ACC112 (cell line): ENCODE measurements at regions not wholly inside any gene's neighbourhood (a gene's known extent, or its start where the extent isn't known, plus 50 kb on each side); places are given as distances from the start of the nearest gene placed in this dataset.

Source experiments
- H2AFZ ChIP-seq: fragments of 200-600 bp; sonication (generic); one replicate; pipeline ENCODE4 v1.6.0; 2017; ENCODE audit warnings: antibody characterized with exemption, low read length; ENCODE audit not compliant: unreplicated experiment
- H3K27ac ChIP-seq: fragments of 200-600 bp; sonication (generic); 2 replicates; pipeline ENCODE4 v1.5.1; 2014; ENCODE audit warnings: low read depth, mild to moderate bottlenecking, antibody characterized with exemption, low read length, moderate library complexity
- H3K27me3 ChIP-seq: fragments of 200-600 bp; sonication (generic); 2 replicates; pipeline ENCODE4 v1.6.1; 2014; ENCODE audit warnings: mild to moderate bottlenecking, antibody characterized with exemption, low read length, moderate library complexity, mixed read lengths; ENCODE audit not compliant: insufficient read depth
- H3K36me3 ChIP-seq: fragments of 200-600 bp; sonication (generic); 2 replicates; pipeline ENCODE4 v1.6.1; 2016; ENCODE audit warnings: mild to moderate bottlenecking, antibody characterized with exemption, low read length, moderate library complexity, mixed read lengths; ENCODE audit not compliant: insufficient read depth
- H3K4me1 ChIP-seq: fragments of 200-600 bp; sonication (generic); one replicate; pipeline ENCODE4 v1.6.1; 2016; ENCODE audit warnings: low read length, mixed read lengths; ENCODE audit not compliant: insufficient read depth, unreplicated experiment, control insufficient read depth
- H3K4me3 ChIP-seq: fragments of 200-600 bp; sonication (generic); 2 replicates; pipeline ENCODE4 v1.5.1; 2014; ENCODE audit warnings: mild to moderate bottlenecking, low read depth, low read length
- H3K79me2 ChIP-seq: fragments of 200-600 bp; sonication (generic); one replicate; pipeline ENCODE4 v1.6.0; 2016; ENCODE audit warnings: low read length; ENCODE audit not compliant: control insufficient read depth, unreplicated experiment, insufficient read depth

GRCh38 chr14:30332374-30332773 lies 226.6 kb upstream of the G2E3 start:
- Histone ChIP-seq H3K4me1 (no peaks in the 10 kb centered on the region), H3K79me2 (no peaks in the 10 kb centered on the region), H3K36me3 (no peaks in the 10 kb centered on the region), H3K27me3 (no peaks in the 10 kb centered on the region), H3K27ac (no peak overlapping the region), H3K4me3 (no peak overlapping the region), H2AFZ (no peak overlapping the region)

- Histone ChIP-seq H3K4me3 (no peak overlapping the region), H2AFZ (no peak overlapping the region), H3K27ac (no peak overlapping the region), H3K27me3 (no peaks in the 10 kb centered on the region), H3K79me2 (no peaks in the 10 kb centered on the region), H3K4me1 (no peaks in the 10 kb centered on the region), H3K36me3 (no peaks in the 10 kb centered on the region)
Measured at GRCh38 chr14:30333934-30334333, 225.0 kb upstream of the G2E3 start.

GRCh38 chr14:30337456-30337855 lies 221.5 kb upstream of the G2E3 start:
- no peak overlapping the region for H3K27ac ChIP-seq

GRCh38 chr14:30339311-30339901 lies 219.6 kb upstream of the G2E3 start:
- Histone ChIP-seq H3K4me1 (no peaks in the 10 kb centered on the region), H3K79me2 (no peaks in the 10 kb centered on the region), H3K4me3 (no peak overlapping the region), H3K36me3 (no peaks in the 10 kb centered on the region), H3K27me3 (no peaks in the 10 kb centered on the region), H2AFZ (no peak overlapping the region), H3K27ac (no peak overlapping the region)

More at GRCh38 chr14:30337456-30337855, 221.5 kb upstream of the G2E3 start:
- no peaks in the 10 kb centered on the region for H3K79me2 ChIP-seq
- no peak overlapping the region for H3K4me3 ChIP-seq
- H3K36me3 ChIP-seq: no peaks in the 10 kb centered on the region
- H2AFZ ChIP-seq: no peak overlapping the region
- H3K27me3 ChIP-seq: no peaks in the 10 kb centered on the region
- no peaks in the 10 kb centered on the region for H3K4me1 ChIP-seq

- no peaks in the 10 kb centered on the region for H3K36me3 ChIP-seq
- H3K4me3 ChIP-seq: no peak overlapping the region
- H2AFZ ChIP-seq: no peak overlapping the region
- H3K27ac ChIP-seq: no peak overlapping the region
- H3K79me2 ChIP-seq: no peaks in the 10 kb centered on the region
- H3K27me3 ChIP-seq: 0 out of 2 replicates have a peak, but pooled peaks cover 5% of the 10 kb centered on the region
- H3K4me1 ChIP-seq: no peaks in the 10 kb centered on the region
Measured at GRCh38 chr14:30340495-30340894, 218.5 kb upstream of the G2E3 start.

GRCh38 chr14:30345511-30345910 lies 213.4 kb upstream of the G2E3 start:
- Histone ChIP-seq H3K27me3 (0 out of 2 replicates have a peak, but pooled peaks cover 5% of the 10 kb centered on the region), H3K79me2 (no peaks in the 10 kb centered on the region), H3K4me1 (no peaks in the 10 kb centered on the region), H3K27ac (no peak overlapping the region), H2AFZ (no peak overlapping the region), H3K4me3 (no peak overlapping the region), H3K36me3 (no peaks in the 10 kb centered on the region)

GRCh38 chr14:30348445-30348844 lies 210.5 kb upstream of the G2E3 start:
- H3K36me3 ChIP-seq: no peaks in the 10 kb centered on the region
- H3K79me2 ChIP-seq: no peaks in the 10 kb centered on the region
- H3K27ac ChIP-seq: no peak overlapping the region
- H3K4me3 ChIP-seq: no peak overlapping the region
- no peak overlapping the region for H2AFZ ChIP-seq
- no peaks in the 10 kb centered on the region for H3K4me1 ChIP-seq
- peaks cover 14% of the 10 kb centered on the region for H3K27me3 ChIP-seq

- H3K27me3 ChIP-seq: peaks cover 14% of the 10 kb centered on the region
Measured at GRCh38 chr14:30349520-30349919, 209.4 kb upstream of the G2E3 start.

GRCh38 chr14:30354439-30354838 lies 204.5 kb upstream of the G2E3 start:
- H3K36me3 ChIP-seq: no peaks in the 10 kb centered on the region
- no peak overlapping the region for H2AFZ ChIP-seq
- no peak overlapping the region for H3K27ac ChIP-seq
- H3K79me2 ChIP-seq: no peaks in the 10 kb centered on the region
- no peaks in the 10 kb centered on the region for H3K4me1 ChIP-seq
- H3K27me3 ChIP-seq: peaks cover 34% of the 10 kb centered on the region
- no peak overlapping the region for H3K4me3 ChIP-seq

More at GRCh38 chr14:30349520-30349919, 209.4 kb upstream of the G2E3 start:
- H3K27ac ChIP-seq: no peak overlapping the region
- no peaks in the 10 kb centered on the region for H3K4me1 ChIP-seq
- no peaks in the 10 kb centered on the region for H3K36me3 ChIP-seq
- no peaks in the 10 kb centered on the region for H3K79me2 ChIP-seq
- H2AFZ ChIP-seq: no peak overlapping the region
- no peak overlapping the region for H3K4me3 ChIP-seq

GRCh38 chr14:30355431-30355913 lies 203.5 kb upstream of the G2E3 start:
- Histone ChIP-seq H3K4me1 (no peaks in the 10 kb centered on the region), H3K27ac (no peak overlapping the region), H3K36me3 (no peaks in the 10 kb centered on the region), H3K4me3 (no peak overlapping the region), H3K27me3 (peaks cover 36% of the 10 kb centered on the region), H3K79me2 (no peaks in the 10 kb centered on the region), H2AFZ (no peak overlapping the region)

GRCh38 chr14:30356438-30357202 lies 202.3 kb upstream of the G2E3 start:
- no peak overlapping the region for H3K4me3 ChIP-seq
- no peaks in the 10 kb centered on the region for H3K36me3 ChIP-seq
- H3K27me3 ChIP-seq: peaks cover 32% of the 10 kb centered on the region
- H3K4me1 ChIP-seq: no peaks in the 10 kb centered on the region
- no peaks in the 10 kb centered on the region for H3K79me2 ChIP-seq
- H2AFZ ChIP-seq: no peak overlapping the region
- H3K27ac ChIP-seq: no peak overlapping the region
